G401 (cell line): ENCODE measurements at regions not wholly inside any gene's neighbourhood (a gene's known extent, or its start where the extent isn't known, plus 50 kb on each side); places are given as distances from the start of the nearest gene placed in this dataset.

Source experiments
- DNase-seq: peaks from one replicate; pipeline ENCODE4 v3.0.0-alpha.2; 2015; ENCODE audit warnings: low spot score
- in situ Hi-C: cut with HindIII; loops from 2 replicates; pipeline ENCODE4 v1.10.0; 2016; ENCODE audit warnings: low sequenced_read_pairs, mixed read lengths

DNA sequence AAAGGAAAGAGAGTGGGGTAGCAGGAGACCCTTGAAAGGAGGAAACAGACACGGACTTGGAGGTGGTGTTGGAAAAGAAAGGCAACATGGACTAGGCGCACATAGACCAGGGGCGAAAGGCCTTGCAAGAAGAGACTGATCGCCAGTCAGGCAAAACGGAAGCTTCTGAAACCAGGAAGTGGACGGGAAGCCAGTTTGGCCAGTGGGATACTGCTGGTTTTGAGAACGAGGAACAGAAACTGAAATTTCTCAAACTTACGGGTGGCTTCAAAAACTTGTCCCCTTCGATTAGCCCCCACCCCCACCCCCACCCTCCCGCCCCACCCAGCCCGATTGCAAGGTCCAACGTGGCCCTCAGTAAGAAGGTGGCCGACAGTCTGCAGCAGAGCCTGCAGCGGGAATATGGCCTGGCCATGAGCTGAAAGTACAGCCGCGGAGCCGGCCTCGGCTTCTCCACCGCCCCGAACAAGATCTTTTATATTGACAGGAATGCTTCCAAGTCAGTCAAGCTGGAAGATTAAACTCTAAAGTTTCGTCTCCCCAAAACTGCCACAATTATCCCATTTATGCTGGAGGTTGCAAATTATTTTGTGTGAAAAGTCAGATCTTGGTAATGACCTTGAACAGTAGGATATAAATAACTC lies 364.7 kb downstream of the BCAT1 start:
- no peak for DNase-seq
- in situ Hi-C loops: no loop called here

DNA sequence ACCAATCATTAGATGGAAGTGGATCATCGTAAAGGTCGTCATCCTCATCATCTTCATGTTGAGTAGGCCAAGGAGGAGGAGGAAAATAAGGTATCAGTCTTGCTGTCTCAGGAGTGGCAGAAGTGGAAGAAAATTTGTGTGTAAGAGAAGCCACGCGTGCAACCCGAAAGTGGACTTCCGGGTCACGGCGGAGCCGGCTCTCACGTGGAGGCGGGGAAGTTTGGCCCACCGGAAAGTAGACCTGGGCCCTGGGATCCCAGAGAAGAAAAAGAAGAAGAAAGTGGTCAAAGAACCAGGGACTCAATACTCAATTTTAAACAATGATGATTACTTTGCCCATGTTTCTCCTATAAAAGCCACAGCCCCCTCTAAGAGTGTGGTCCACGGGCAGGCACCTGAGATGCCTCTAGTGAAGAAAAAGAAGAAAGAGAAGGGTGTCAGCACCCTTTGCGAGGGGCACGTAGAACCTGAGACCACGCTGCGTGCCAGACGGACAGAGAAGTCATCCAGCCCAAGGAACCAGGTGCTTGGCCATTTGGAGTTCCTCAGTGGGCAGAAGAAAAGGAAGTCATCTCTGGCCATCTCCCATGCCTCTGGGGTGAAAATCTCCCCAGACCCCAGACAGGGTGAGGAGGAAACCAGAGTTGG lies 365.8 kb downstream of the BCAT1 start:
- in situ Hi-C loops: no loop called here
- DNase-seq: no peak

DNA sequence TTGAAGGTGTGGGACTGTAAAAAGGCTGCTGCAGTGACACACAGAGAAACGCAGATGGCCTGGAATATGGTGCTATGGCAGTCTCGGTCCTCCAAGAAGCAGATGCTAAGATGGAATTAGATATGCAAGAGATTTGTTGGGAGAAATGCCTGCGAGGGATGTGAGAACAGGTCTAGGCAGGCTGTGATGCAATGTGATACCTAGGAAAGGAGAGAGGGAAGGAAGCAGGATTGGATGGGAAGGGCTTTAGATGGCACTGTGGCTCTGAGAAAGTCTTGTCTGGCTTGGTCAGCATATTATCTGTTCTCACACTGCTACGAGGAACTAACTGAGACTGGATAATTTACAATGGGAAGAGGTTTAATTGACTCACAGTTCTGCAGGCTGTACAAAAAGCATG lies 374.4 kb downstream of the BCAT1 start:
- in situ Hi-C loops: no loop called here

DNA sequence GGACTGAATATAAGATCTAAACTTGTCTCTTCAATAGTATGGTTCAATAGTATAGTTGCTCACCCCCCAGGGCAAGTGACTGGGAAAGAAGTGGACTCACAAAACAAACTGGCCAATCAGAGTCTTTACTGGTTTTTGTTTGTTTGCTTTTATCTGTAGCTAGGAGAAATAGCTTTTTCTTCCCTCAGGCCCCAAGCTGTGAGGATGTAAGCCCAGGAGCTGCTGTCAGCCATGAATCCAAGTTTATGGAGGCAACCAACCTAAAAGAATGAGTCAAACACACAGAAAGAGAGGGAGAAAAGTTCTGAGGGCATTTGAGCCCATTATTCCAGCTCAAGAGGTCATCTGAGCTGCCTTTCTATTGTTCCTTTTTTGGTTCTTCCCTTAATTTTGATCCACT lies 375.3 kb downstream of the BCAT1 start:
- no peak for DNase-seq
- in situ Hi-C loops: no loop called here

More for the DNA sequence above, 374.4 kb downstream of the BCAT1 start:
- DNase-seq: no peak

DNA sequence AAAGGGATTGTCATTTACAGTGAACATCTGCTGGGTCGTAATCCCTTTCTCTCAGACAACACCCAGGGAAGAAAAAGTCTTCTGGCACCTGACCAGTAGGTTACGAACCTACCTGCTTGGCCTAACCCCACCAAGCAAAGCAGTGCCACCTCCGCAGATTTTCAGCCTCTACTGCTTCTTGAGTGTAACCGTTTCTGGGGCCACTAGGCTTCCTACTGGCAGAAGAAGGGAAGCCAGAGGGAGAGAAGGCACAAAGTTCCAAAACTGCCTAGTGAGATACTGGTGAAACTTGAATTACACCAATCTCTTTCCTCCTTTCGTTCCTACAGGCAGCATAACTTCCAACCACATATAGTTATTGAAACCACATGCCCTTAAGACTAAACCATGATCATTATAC lies 383.6 kb downstream of the BCAT1 start:
- in situ Hi-C loops: no loop called here
- no peak for DNase-seq

DNA sequence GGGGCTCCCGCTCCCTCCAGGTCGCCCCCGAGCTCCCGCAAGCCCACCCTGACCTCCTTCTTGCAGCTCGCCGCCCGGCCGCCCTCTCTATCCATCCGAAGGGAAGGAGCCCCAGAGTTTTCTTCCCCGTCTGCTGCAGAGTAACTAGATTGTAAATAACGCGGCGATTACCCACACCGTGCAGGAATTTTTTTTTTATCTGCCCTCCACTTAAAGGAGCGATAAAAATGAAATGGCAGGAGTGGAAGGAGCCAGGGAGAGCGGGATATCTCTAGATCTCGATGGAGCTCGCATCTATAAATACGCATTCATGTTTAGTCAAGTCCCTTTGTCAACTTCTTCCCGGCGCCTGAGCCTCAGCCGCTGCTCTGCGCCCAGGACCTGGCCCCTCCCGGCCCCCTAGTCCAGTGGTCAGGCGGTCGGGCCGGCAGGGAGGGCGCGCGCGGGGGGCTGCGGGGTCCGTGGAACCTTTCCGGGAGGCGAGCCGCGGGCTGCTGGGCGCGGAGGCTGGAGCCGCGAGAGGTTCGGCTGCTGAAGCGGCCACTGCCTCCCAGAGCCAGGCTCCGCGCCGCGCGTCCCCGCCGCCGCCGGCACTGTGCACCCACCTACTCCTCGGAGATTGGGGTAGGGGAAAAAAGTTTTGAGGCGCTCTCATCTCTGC lies 386.0 kb downstream of the BCAT1 start:
- in situ Hi-C loops: no loop called here
- no peak for DNase-seq

DNA sequence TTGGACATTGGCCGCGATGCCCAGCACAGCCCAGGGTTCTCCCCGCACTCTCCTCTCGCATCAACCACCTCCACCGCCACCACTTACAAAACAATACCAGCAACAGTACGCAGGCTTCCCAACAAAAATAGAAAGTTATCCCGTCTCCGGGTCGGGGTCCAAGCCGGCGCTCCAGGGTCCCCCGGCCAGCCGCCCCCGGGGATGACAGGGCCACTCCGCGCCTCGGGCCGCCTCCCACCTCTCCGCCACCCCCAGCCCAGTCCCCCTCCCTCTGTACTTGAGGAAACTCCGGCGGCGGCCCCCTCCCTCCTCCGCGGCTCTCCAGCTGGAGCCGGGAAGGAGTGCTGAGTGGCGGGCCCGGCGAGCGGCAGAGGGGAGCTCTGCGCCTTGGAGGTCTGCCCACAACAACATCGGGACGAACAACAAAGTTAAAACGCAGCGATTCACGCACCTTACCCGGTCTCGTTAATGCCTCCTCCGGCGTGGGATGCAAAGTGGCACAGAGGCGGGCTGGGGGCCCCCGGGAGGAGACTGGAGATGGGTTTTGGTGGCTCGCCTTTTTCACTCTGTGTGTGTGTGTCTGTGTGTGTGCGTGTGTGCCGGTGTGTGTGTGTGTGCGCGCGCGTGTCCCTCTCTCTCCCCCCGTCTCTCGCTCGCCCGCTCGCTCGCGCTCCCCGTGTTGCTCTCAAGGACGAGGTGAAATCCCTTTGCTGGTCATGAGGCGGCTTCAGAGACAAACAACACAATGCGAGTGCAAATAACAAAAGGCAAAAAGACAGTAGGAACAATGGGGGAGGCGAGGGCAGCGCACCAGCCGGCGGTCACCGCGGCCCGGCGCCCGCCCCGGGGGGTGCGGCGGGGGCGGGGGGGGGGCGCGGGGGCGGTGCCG lies 386.8 kb downstream of the BCAT1 start:
- no peak for DNase-seq
- in situ Hi-C loops: no loop called here

DNA sequence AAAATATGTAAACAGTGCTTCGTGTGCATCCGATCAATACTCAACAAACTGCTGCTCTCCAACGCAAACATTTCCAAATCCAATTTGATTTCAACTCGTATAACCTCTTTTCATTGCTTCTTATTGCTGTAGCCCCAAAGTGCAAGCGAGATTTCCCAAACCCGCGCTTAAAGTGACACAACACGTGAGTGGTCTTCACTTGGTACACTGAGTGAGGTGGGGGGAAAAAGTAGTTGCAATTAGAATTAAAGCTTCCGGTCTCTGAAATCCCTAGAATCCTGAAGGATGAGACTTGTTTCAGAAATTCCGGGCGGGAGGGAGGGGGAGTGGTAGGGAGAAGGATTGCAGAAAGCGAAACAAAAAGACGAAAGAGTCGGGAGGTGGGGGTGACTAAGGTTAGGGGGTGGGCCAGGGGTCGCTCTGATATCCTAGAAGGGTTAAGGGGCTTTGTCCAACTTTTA lies 387.5 kb downstream of the BCAT1 start:
- in situ Hi-C loops: no loop called here
- DNase-seq: no peak

DNA sequence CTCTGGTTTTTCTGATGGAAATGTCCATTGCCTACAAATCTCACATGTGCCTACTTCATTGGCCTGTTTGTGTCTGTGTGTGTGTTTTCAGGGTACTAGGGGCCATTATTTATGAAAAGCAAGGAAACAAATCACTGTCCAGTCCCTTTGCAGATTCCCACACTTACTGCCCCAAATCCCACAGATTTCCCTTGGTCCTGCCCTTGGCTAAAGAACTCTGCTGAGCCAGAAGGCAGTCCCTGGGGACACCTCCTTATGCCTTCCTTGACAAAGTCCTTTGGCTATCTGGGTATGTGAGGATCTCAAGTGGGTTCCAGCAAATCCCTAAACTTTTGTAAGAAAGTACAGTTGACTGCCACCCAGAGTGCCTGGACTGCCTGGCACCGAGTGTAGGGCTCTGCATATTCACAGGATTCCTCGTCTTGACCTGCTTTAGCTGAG lies 388.1 kb downstream of the BCAT1 start:
- no peak for DNase-seq
- in situ Hi-C loops: no loop called here

DNA sequence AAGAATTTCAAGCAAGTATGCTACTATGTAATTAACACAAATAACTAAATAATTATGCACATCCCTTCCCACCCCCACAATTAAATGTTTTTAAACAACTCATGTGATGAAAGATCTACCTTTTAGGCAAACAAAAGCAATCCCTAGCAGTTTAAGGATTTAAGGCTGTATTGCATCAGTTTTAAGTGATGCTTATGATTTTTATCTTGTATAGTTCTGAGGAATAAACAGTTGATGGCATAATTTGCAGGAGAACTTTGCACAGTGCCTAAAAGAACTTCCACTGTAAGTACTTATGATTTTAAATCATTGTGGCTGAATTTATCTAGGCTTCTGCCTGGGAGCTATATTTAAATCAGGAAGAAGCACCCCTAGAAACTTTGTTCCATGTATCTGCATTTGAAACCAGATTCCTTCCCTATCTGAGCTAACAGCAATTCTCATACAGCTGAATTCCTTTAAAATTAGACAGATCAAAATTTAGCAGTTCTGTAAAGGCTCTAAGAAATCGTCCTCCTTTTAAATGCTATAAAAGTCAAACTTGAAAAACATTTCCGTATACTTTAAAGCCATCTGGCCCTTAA lies 388.6 kb downstream of the BCAT1 start:
- no peak for DNase-seq
- in situ Hi-C loops: no loop called here

DNA sequence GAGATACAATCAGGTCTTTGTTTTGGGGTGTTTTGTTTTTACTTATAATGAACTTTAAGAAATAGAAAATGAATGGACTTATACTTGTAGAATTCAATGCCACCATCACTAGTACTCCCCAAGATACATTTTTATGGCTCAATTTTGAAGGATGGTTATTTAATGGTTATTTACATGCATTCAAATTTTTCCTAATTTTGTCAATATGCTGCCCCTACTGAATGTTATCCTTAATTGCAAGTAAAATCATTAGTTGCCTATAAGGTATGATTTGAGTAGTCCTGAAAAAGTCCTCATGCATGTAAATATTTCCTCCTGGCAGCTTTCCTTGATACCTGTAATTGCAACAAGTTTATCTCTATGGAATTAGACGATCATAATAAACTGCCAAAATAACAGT lies 391.2 kb downstream of the BCAT1 start:
- in situ Hi-C loops: no loop called here

DNA sequence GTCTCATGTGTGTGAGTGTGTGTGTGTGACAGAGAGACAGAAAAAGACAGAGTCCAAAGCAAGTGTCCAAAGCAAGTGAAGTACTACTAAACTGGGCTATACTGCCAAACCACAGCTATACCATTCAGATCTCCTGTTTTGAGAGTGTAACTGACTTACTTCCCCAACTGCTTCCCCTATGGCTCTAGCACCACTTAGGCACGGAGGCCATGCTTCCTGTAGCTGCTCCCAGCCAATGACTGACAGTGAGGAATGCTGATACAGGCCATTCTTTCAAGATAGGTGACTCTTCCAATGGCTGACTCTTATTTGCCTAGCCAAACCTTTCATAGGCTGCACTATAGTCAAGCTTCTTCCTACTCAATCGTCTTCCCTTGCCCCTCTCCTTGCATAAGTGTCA lies 393.2 kb downstream of the BCAT1 start:
- in situ Hi-C loops: no loop called here
- DNase-seq: no peak

More for the DNA sequence above, 391.2 kb downstream of the BCAT1 start:
- no peak for DNase-seq

DNA sequence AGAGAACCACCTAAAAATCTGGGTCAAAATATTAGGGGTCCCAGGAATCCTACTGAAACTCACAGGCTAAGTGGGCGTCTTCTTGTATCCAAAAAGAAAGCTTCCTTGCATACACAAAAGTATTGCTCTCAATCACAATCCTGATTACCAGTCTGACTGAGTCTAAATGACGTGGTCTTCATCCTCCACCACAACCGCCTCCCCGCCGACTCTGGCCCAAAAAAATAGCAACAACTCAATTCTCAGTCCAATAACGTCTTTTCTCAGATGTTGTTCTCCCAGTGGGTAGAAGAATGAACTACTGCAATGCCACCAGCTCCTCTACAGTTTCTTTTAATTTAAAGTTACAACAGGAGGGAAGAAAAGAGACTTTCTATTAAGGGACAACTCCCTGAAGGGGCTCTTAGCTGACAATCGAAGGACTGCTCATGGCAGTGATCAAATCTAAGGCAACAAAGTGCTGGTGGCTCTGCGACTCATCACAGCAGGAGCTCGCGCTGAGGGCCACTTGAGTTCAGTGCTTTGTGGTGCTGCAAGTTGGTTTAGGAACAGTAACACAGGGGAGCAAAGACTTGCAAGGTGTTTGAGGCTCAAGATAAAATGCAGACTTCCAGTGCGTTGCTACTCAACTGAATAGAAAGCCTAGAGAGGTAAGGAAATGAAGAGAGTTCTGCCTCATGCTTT lies 394.1 kb downstream of the BCAT1 start:
- DNase-seq: no peak
- in situ Hi-C loops: no loop called here

DNA sequence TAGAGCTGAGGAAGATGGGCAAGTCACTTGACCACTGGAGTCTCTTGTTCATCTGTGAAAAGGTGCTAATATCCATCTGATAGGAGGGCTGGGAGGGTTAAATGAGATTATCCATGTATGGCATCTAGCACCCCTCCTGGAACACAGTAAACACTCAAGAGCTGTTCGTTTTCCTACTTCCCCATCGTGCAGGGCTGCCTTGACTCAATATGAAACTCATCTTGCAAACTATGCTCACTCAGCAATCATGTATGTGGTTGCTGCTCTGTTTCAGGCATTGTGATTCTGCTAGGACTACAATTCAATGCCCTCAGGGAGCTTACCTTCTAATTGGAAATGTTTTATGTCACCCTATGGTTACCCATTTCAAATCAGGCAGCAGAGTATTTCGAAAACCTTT lies 395.6 kb downstream of the BCAT1 start:
- DNase-seq: no peak
- in situ Hi-C loops: no loop called here

DNA sequence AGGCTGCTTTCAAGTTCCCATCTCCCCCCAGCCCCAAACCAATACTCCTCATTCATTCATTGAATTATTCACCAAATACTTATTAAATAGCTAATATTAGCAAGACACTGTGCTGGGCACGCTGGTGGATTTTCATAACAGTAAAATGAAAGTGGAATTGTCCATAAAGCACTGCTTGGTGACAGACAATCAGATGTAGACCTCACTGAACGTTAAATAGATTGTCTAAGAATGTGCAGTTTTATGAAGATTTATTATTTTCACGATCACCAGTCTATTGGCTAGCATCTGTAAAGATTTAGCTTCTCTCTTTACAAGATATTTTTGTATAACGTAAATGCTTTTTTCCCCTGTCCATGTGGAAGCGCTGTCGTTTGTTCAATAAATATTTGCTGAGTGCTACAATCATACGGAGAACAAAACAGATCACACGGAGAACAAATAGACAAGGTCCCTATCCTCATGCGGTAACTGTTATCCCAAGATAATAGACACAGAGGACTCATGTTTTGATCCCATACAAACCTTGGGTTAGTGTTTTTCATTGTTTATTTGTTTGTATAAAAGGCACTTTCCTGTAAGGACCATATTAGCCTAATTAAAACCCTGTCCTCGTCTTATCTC lies 397.6 kb downstream of the BCAT1 start:
- no peak for DNase-seq
- in situ Hi-C loops: no loop called here

DNA sequence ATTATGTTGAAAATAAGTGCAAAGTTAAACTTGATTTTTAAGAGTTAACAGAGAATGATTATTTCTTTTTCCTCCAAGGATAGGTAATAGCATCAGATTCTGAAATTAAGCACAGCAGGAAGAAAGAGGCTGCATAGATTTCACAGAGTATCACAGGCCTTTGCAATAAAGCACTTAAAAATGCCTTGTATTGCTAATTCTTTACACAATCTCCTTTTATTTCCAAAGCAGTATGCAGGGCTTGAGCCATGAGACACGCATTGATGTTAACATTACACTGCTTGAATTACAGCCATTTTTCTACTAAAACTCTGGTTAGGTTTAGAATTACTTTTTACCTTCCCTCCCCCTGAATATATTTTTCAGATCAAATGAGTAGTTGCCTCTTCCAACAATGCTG lies 398.3 kb downstream of the BCAT1 start:
- in situ Hi-C loops: no loop called here
- no peak for DNase-seq

DNA sequence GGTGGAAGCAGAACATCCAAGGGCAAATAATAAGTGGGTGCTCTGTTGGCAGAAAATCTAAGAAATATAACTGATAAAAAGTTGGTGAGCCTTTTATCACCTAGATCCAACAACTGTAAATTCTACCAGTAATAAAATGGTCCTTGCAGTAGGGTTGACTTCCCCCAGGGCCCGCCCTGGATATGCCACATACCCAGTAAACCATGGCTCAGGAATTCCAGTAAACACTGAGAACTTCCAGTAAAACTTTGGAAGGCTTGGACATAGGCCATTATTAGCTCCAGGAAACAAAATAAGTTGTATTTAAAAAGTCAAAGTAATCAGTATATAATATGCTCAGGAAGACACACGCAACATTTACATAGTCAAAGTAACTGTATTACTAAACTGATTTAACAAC lies 402.2 kb downstream of the BCAT1 start:
- in situ Hi-C loops: no loop called here
- DNase-seq: no peak

DNA sequence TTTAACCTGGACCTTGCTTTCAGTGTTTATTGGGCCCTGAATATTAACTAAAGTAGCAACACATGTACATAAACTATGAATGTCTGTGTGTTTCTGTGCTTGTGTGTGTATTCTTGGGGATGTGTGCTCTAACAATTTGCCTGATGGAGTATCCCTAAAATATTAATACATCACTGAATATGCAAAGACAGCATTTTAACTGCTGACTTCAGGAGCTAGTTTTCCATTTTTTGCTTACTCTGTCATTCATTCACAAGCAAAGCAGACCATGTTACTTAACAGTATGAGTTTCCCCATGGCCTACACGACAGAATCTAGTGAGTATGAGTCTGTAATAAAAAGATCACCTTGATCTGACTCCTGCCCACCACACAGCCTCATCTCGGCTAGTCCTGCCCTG lies 402.8 kb downstream of the BCAT1 start:
- no peak for DNase-seq
- in situ Hi-C loops: no loop called here
